Kidney tubule cell (primary cell): ENCODE measurements at regions not wholly inside any gene's neighbourhood (a gene's known extent, or its start where the extent isn't known, plus 50 kb on each side); places are given as distances from the start of the nearest gene placed in this dataset.
"Not testable (repeated sequence)": the region's sequence is repeated elsewhere in the genome, so short reads cannot be mapped to it uniquely, and the experiment has no call there.

Experiments
- DNase-seq: peaks from one replicate; pipeline ENCODE4 v3.0.0-alpha.2; 2018; ENCODE audit warnings: low spot score

- DNase-seq, result peak; percentile 96
Observed at GRCh38 chr4:84379917-84380641, 119.0 kb downstream of the NKX6-1 start.

DNA sequence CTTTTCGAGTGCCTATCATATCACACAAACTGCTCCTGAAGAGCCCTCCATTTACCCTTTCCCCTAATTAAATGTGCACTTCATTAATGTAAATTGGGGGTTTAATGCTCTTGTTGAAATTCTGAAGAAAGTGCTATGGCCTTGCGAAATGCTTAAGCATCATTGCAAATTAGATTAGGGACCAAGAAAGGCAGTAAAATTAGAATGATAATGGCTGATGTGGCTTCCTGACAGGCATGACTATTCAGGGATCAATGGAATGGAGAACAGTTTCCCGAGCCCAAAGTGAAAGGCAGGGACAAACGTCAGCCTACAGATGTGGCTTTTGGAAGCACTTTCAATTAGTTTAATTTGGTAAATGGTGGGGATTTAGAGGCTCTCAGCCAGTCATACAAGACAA, 120.1 kb downstream of the NKX6-1 start:
- no peak for DNase-seq

DNA sequence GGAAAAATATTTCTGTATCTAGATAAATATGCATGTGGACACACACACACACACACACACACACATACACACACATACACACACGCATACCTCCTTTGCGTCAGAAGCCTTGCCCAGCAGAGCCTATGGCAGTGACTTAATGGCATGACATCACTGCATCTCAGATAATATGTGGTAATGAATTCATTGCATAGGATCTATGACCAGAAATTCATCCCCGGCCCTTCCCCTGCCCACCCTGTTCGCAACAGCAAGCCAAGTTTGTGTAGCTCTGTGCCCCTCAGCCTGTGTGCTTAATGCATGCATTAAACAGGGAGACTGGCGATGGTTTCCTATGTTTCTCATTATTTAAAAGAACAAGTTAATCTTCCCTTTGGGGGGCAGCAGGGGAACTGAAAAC, 120.7 kb downstream of the NKX6-1 start:
- no peak for DNase-seq

GRCh38 chr4:84366907-84367306, 132.2 kb downstream of the NKX6-1 start:
- DNase-seq, result no peak

- peak; percentile 53 for DNase-seq
Observed at GRCh38 chr4:84366161-84366560, 132.9 kb downstream of the NKX6-1 start.

DNA sequence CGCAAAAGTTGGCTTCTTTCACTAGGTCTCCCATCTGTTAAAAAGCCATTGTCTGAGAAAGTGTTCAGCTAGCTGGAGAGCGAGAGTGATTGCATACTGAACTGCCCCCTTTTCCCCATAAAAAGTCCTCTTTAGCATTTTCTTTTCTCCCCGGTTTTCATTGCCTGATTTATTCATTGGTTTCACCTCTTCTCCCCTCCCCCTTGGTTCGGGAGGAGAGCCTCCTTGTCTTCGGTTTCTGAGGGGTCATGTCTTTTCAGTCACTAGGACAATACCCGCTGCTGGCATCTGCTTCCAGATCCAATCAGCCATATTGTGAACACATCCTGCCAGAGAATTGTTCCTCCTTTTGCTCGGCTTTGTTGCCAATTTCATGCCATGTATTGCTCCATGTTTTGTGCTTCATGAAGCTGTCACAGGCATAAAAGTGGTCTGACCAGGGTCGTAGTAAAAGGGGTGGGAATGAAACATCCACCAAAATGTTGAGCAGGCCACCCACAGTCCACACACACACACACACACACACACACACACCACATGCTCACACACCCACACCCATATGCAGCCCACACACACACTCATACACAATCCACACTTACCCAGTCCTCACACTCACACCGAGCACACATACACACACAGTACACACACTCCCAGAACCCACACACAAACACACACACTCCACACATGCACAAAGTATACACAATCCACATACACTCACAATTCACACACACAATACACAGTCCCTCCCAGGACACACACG, 136.0 kb downstream of the NKX6-1 start:
- no peak for DNase-seq

DNA sequence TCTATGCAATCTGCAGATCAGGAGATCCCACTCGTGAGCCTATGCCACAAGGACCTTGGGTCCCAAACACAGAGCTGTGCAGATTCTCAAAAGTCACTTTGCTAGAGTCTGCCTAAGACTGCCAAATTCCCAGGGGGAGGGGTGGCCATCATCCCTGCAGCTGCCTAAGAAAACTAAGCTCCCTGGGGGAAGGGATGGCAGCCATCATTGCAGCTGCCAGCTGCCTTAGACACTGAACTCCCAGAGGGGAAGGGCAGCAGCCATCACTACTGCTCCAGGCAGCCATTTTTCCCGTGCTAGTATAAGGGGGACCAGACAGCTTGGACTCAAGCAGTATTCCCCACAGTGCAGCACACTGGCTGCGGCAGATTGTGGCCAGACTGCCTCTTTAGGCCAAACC, 156.9 kb downstream of the NKX6-1 start:
- DNase-seq, result no peak

DNA sequence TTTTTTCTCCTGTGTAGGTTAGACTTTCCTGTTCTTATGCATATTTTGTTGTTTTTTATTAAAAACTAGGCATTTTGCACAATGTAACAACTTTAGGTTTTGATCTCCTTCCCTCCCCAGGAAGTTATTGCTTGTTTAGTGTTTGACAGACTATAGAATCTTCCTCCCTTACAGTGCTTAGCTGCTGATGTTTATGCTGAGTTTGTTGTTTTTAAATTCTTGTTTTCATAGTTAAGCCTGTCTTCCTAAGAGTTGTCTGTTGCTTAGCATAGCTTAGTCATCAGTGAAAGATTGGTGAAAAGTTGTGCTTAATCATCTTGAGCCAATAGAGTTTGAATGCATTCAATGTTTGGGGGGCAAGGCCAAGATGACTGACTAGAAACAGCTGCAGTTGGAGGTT, 157.5 kb downstream of the NKX6-1 start:
- DNase-seq, result no peak

- no peak for DNase-seq
Observed at GRCh38 chr4:84338367-84338766, 160.7 kb downstream of the NKX6-1 start.

GRCh38 chr4:84336964-84337705, 162.0 kb downstream of the NKX6-1 start:
- no peak for DNase-seq

- no peak for DNase-seq
Observed at GRCh38 chr4:84327526-84327925, 171.6 kb downstream of the NKX6-1 start.

DNA sequence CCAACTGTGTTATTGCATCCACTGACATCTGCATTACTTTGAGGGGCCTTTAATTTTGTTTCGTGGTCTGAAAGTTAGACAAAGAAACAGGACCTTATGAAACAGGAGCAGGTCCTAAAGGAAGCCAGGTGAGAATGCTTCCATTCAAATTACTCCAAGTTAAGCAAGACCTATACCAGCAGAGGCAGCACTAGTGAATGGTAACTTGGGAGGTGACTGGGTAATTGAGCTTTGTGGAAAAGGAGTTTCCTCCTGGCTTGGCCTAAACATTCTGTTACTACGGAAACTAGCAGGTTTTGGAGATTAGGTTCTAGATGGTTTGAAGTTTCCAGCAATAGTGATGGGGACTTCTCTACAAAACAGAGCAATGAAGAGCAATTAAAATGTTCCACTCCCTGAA, 173.5 kb downstream of the NKX6-1 start:
- no peak for DNase-seq

GRCh38 chr4:84324303-84325245, 174.5 kb downstream of the NKX6-1 start:
- DNase-seq, result peak; percentile 7

DNA sequence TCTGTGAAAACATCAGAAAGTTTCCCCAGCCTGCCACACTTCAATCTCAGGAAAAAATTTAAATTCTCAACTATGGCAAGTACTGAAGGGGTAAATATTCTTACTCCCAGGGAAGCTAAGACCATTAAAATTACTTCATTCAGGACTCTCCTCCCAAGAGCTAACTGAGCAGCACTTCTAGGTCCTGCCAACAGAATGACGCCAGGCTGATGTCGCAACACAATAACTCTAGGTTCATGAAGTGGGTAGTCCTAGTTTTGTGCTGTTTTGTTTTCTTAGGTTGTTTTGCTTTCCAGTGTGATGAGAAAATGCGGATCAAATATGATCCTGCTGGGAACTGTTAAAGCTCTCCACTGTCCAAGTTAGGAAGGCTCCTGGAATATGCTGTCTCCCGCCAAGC, 180.0 kb downstream of the NKX6-1 start:
- DNase-seq, result peak; percentile 3

- DNase-seq, result no peak
Observed at GRCh38 chr4:84317513-84317912, 181.6 kb downstream of the NKX6-1 start.

DNA sequence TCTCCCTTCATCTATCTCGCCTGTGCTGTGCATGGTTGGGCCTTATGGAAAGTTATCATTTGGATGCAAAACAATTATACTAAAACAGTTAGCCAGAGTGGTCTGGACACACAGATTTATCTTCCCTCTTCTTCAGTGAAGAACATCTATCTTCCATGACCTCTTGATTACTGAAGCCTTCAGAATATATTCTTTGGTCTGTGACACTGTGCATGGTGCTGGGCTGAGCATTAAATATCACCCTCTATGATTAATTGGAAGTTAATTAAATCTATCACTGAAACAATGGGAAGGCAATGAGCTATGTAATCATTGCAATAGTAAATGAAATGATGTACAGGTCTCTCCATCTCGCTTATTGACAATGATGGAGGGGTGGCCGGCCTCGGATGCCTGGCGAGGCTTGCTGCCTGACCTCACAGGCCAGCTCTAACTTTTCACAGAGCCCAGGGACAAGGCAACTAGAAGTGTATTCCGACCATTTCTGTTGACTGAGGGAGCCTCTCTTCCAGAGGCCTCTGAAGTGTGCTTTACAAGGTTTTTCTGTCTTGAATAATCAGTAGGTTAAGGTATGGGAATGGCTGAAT, 186.6 kb downstream of the NKX6-1 start:
- DNase-seq, result no peak

DNA sequence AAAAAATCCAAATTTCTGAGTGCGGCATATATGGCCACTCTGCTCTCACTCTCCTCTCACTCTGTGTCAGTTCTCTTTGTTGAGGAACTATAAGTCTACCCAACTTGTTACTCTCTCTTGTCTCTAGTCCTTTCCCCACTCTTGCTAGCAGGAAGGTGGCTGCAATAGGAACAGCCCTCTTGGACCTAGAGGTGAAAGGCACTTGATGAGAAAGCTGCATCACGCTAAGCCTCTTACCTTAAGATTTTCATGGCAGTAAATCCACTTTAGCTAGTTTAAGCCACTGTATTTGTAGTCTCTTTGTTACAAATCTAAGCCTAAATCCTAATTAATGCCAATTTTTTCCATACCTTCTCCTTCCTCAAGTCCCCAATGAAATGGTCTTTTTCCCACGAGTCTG, 189.9 kb downstream of the NKX6-1 start:
- DNase-seq, result no peak

DNA sequence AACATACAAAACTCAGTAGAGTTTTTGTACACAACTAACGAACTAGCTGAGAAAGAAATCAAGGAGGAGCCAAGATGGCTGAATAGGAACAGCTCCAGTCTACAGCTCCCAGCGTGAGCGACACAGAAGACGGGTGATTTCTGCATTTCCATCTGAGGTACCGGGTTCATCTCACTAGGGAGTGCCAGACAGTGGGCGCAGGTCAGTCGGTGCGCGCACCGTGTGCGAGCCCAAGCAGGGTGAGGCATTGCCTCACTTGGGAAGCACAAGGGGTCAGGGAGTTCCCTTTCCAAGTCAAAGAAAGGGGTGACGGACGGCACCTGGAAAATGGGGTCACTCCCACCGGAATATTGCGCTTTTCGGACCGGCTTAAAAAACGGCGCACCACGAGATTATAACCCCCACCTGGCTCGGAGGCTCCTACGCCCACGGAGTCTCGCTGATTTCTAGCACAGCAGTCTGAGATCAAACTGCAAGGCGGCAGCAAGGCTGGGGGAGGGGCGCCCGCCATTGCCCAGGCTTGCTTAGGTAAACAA, 200.3 kb downstream of the NKX6-1 start:
- DNase-seq, result not testable (repeated sequence)

GRCh38 chr4:84298023-84298718, 200.9 kb downstream of the NKX6-1 start:
- no peak for DNase-seq

GRCh38 chr4:84291969-84292368, 207.1 kb downstream of the NKX6-1 start:
- DNase-seq, result no peak

DNA sequence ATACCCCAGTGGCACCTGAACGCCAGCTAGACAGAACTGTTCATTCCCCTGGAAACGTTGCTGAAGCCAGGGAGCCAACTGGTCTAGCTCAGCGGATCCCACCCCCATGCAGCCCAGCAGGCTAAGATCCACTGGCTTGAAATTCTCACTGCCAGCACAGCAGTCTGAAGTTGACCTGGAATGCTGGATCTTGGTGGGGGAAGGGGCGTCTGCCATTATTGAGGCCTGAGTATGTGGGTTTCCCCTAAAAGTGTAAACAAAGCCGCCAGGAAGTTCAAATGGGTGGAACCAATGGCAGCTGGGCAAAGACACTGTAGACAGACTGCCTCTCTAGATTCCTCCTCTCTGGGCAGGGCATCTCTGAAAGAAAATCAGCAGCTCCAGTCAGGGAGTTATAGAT, 213.0 kb downstream of the NKX6-1 start:
- DNase-seq, result peak; percentile 8
